ENCODE measurements at regions not wholly inside any gene's neighbourhood (a gene's known extent, or its start where the extent isn't known, plus 50 kb on each side); places are given as distances from the start of the nearest gene placed in this dataset.

- H3K9me3 ChIP-seq: no peaks in the 10 kb centered on the region
- intact Hi-C loops (cut with DNase I; ENCODE audit: low total_unique reads): no loop called here
These were observed 194.0 kb upstream of the NUDT6 start for GRCh38 chr4:123116412-123116811.

DNA sequence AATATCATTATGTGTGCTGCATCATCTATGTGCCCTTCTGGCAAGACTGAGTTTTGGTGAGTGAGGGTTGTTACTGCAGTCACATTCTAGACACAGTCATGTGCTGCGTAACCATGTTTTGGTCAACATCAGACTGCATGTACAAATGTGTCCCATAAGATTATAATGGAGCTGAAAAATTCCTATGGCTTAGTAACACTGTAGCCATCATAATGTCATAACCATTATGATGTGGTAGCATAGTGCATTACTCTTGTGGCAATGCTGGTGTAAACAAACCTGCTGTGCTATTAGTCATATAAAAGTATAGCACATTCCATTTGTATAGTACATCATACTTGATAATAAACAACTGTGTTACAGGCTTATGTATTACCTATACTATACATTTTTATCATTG is 198.1 kb upstream of the NUDT6 start:
- Histone ChIP-seq H3K9me3 (no peaks in the 10 kb centered on the region), H3K4me1 (no peaks in the 10 kb centered on the region), H3K36me3 (no peaks in the 10 kb centered on the region), H3K27me3 (no peaks in the 10 kb centered on the region), H3K27ac (no peak overlapping the region), H3K4me3 (no peak overlapping the region)
- TF ChIP-seq, protein P1, sequence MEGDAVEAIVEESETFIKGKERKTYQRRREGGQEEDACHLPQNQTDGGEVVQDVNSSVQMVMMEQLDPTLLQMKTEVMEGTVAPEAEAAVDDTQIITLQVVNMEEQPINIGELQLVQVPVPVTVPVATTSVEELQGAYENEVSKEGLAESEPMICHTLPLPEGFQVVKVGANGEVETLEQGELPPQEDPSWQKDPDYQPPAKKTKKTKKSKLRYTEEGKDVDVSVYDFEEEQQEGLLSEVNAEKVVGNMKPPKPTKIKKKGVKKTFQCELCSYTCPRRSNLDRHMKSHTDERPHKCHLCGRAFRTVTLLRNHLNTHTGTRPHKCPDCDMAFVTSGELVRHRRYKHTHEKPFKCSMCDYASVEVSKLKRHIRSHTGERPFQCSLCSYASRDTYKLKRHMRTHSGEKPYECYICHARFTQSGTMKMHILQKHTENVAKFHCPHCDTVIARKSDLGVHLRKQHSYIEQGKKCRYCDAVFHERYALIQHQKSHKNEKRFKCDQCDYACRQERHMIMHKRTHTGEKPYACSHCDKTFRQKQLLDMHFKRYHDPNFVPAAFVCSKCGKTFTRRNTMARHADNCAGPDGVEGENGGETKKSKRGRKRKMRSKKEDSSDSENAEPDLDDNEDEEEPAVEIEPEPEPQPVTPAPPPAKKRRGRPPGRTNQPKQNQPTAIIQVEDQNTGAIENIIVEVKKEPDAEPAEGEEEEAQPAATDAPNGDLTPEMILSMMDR (IDR thresholded peaks at IDR 0.05): no peak
- intact Hi-C loops (cut with DNase I; ENCODE audit: low total_unique reads): loop anchor here (10.0 kb wide), 2 partner anchors 434 to 544 kb away; no protein-coding TSS in a partner anchor
- DNase-seq: no peak

More at GRCh38 chr4:123116412-123116811, 194.0 kb upstream of the NUDT6 start:
- H3K4me3 ChIP-seq: no peak overlapping the region
- DNase-seq: no peak
- H3K27ac ChIP-seq: no peak overlapping the region
- H3K4me1 ChIP-seq: no peaks in the 10 kb centered on the region
- TF ChIP-seq, protein P1 (IDR thresholded peaks at IDR 0.05): no peak
- H3K36me3 ChIP-seq: peaks cover 0 to 8% (median 0%) of the 10 kb centered on the region in 3 donors
- no peaks in the 10 kb centered on the region for H3K27me3 ChIP-seq

DNA sequence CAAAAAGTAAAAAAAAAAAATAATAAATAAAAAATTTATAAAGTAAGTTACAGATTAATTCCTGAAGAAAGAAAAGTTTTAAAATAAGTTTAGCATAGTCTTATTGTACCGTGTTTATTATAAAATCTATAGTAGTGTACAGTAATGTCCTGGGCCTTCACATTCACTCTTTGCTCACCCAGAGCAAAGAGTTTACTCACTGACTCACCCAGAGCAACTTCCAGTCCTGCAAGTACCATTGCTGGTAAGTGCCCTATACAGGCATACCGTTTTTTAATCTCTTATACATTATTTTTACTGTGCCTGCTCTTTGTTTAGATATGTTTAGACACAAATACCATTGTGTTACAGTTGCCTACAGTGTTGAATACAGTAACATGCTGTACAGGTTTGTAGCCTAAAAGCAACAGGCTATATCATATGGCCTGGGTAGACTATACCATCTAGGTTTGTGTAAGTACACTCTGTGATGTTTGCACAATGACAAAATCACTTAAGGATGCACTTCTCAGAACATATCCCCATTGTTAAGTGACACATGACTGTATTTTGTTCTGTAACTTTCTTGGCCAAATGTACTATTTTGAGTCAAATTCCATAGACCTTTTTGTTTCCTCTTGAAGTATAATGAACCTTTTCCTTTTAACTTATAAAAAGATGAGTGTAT is 199.0 kb upstream of the NUDT6 start:
- no peaks in the 10 kb centered on the region for H3K9me3 ChIP-seq
- no peaks in the 10 kb centered on the region for H3K4me1 ChIP-seq
- intact Hi-C loops (cut with DNase I; ENCODE audit: low total_unique reads): loop anchor here (10.0 kb wide), 2 partner anchors 433 to 543 kb away; no protein-coding TSS in a partner anchor
- H3K27me3 ChIP-seq: no peaks in the 10 kb centered on the region
- H3K36me3 ChIP-seq: no peaks in the 10 kb centered on the region
- no peak for DNase-seq
- TF ChIP-seq, protein P1 (IDR thresholded peaks at IDR 0.05): no peak
- H3K4me3 ChIP-seq: no peak overlapping the region
- no peak overlapping the region for H3K27ac ChIP-seq

GRCh38 chr4:123125477-123125876 is 203.1 kb upstream of the NUDT6 start:
- H3K9me3 ChIP-seq: no peaks in the 10 kb centered on the region
- DNase-seq: no peak
- no peaks in the 10 kb centered on the region for H3K27me3 ChIP-seq
- H3K27ac ChIP-seq: no peak overlapping the region
- TF ChIP-seq, protein P1 (IDR thresholded peaks at IDR 0.05): no peak
- H3K36me3 ChIP-seq: no peaks in the 10 kb centered on the region
- peaks cover 0 to 7% (median 0%) of the 10 kb centered on the region in 4 donors for H3K4me1 ChIP-seq
- intact Hi-C loops (cut with DNase I; ENCODE audit: low total_unique reads): loop anchor here (10.0 kb wide), 2 partner anchors 429 to 539 kb away; no protein-coding TSS in a partner anchor
- H3K4me3 ChIP-seq: no peak overlapping the region

- Histone ChIP-seq H3K36me3 (no peaks in the 10 kb centered on the region), H3K27me3 (no peaks in the 10 kb centered on the region), H3K4me3 (no peak overlapping the region), H3K9me3 (no peaks in the 10 kb centered on the region), H3K27ac (no peak overlapping the region), H3K4me1 (peaks cover 0 to 7% (median 0%) of the 10 kb centered on the region in 4 donors)
- intact Hi-C loops (cut with DNase I; ENCODE audit: low total_unique reads): loop anchor here (10.0 kb wide), 2 partner anchors 428 to 538 kb away; no protein-coding TSS in a partner anchor
- DNase-seq: no peak
- TF ChIP-seq, protein P1 (IDR thresholded peaks at IDR 0.05): peak; percentile 32 to 52
These were observed 204.8 kb upstream of the NUDT6 start for GRCh38 chr4:123127218-123127617.
